ENCODE measurements at regions not wholly inside any gene's neighbourhood (a gene's known extent, or its start where the extent isn't known, plus 50 kb on each side); places are given as distances from the start of the nearest gene placed in this dataset.
"Not testable (repeated sequence)": the region's sequence is repeated elsewhere in the genome, so short reads cannot be mapped to it uniquely, and the experiment has no call there.

DNA sequence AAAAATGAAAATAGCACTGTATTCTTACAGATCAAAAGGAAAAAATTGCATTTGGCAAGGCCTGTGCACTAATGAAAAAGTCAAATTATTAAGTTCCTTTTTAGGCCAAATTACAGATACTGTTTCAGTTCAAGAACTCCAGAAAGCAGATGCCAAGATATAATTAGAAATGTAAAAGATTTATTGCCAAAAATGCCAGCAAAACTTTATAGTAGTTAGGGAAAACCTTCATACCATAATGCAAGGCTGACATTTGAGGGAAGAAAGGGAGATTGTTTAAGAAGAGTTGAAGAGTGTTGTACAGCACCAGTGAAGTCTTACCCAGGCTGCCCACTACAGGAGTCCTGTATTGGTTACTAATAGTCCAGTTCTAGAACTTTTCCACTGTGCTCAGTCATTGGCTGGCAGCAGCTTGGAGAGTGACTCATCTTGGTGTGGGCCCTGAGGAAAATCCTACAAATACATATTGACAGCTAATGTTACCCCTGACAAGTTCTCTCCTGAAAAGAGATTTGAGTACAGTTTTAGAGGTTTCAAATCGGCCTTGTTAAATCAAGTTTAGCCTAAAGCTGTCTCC, 600.4 kb downstream of the C12orf50 start:
- no peak overlapping the region for H3K9ac ChIP-seq (ENCODE audit: low read length)
- Mint-ChIP-seq H3K9me3 (ENCODE audit: unreplicated experiment) (peaks cover 9% of the 10 kb centered on the region), H3K27me3 (ENCODE audit: low read depth, unreplicated experiment) (no peaks in the 10 kb centered on the region), H3K4me3 (ENCODE audit: unreplicated experiment) (no peak overlapping the region), H3K27ac (ENCODE audit: unreplicated experiment) (peak overlapping the region; percentile 60), H3K36me3 (ENCODE audit: low read depth, unreplicated experiment) (no peaks in the 10 kb centered on the region), H3K4me1 (ENCODE audit: low read depth, unreplicated experiment) (peaks cover 15% of the 10 kb centered on the region)
- no peak for FAIRE-seq
- no peak overlapping the region for H3K27ac ChIP-seq (ENCODE audit: low read depth, low read length)
- H3K9me3 ChIP-seq (ENCODE audit: insufficient read depth, low read depth, low read length), result peaks cover 5% of the 10 kb centered on the region
- H4K20me1 ChIP-seq (ENCODE audit: insufficient read depth, low read length), result no peaks in the 10 kb centered on the region
- H3K36me3 ChIP-seq (ENCODE audit: insufficient read depth, low read length), result no peaks in the 10 kb centered on the region
- H3K27me3 ChIP-seq (ENCODE audit: insufficient read depth, low read length), result no peaks in the 10 kb centered on the region
- H2AFZ ChIP-seq (ENCODE audit: low read depth, low read length), result no peak overlapping the region
- H3K4me3 ChIP-seq (ENCODE audit: insufficient read depth, low read depth, low read length), result no peak overlapping the region
- no peaks in the 10 kb centered on the region for H3K79me2 ChIP-seq (ENCODE audit: insufficient read depth, low read length)
- TF ChIP-seq, protein P1, sequence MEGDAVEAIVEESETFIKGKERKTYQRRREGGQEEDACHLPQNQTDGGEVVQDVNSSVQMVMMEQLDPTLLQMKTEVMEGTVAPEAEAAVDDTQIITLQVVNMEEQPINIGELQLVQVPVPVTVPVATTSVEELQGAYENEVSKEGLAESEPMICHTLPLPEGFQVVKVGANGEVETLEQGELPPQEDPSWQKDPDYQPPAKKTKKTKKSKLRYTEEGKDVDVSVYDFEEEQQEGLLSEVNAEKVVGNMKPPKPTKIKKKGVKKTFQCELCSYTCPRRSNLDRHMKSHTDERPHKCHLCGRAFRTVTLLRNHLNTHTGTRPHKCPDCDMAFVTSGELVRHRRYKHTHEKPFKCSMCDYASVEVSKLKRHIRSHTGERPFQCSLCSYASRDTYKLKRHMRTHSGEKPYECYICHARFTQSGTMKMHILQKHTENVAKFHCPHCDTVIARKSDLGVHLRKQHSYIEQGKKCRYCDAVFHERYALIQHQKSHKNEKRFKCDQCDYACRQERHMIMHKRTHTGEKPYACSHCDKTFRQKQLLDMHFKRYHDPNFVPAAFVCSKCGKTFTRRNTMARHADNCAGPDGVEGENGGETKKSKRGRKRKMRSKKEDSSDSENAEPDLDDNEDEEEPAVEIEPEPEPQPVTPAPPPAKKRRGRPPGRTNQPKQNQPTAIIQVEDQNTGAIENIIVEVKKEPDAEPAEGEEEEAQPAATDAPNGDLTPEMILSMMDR (IDR thresholded peaks at IDR 0.05; ENCODE audit: insufficient read depth, low read depth, low read length), result no peak
- TF ChIP-seq EZH2 (IDR thresholded peaks at IDR 0.05; ENCODE audit: insufficient read depth, low read length), result no peak
- H3K4me2 ChIP-seq (ENCODE audit: low read length), result no peak overlapping the region
- DNase-seq (ENCODE audit: low read depth), result peak; percentile 54
- no peaks in the 10 kb centered on the region for H3K4me1 ChIP-seq (ENCODE audit: insufficient read depth, low read length)

DNA sequence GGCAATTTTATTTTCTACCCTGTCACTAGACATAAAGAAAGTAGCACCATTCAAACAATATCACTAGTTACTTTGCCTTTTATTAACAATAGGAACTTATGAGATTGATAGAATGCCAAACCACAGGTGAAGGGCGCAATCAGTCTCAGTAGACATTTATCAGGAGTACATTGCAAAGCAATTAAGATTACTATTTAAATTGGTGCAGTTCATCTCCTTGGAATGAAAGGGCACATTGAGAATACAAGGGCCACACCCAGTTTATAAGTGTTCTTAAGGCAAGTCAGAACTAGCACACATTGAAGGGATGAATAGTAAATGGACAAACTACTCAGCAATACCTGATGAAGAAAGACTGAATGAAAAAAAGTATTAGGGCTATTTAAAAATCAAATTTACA, 601.4 kb downstream of the C12orf50 start:
- Mint-ChIP-seq H3K9me3 (ENCODE audit: unreplicated experiment) (peaks cover 9% of the 10 kb centered on the region), H3K4me3 (ENCODE audit: unreplicated experiment) (no peak overlapping the region), H3K27ac (ENCODE audit: unreplicated experiment) (no peak overlapping the region), H3K4me1 (ENCODE audit: low read depth, unreplicated experiment) (peaks cover 15% of the 10 kb centered on the region), H3K27me3 (ENCODE audit: low read depth, unreplicated experiment) (no peaks in the 10 kb centered on the region), H3K36me3 (ENCODE audit: low read depth, unreplicated experiment) (no peaks in the 10 kb centered on the region)
- no peaks in the 10 kb centered on the region for H3K4me1 ChIP-seq (ENCODE audit: insufficient read depth, low read length)
- H3K27ac ChIP-seq (ENCODE audit: low read depth, low read length), result no peak overlapping the region
- no peak overlapping the region for H3K4me3 ChIP-seq (ENCODE audit: insufficient read depth, low read depth, low read length)
- no peak overlapping the region for H3K9ac ChIP-seq (ENCODE audit: low read length)
- DNase-seq (ENCODE audit: low read depth) (peak; percentile 82), FAIRE-seq (no peak)
- no peak overlapping the region for H2AFZ ChIP-seq (ENCODE audit: low read depth, low read length)
- H3K79me2 ChIP-seq (ENCODE audit: insufficient read depth, low read length), result no peaks in the 10 kb centered on the region
- no peak for TF ChIP-seq EZH2 (IDR thresholded peaks at IDR 0.05; ENCODE audit: insufficient read depth, low read length)
- TF ChIP-seq, protein P1 (IDR thresholded peaks at IDR 0.05; ENCODE audit: insufficient read depth, low read depth, low read length), result no peak
- no peaks in the 10 kb centered on the region for H4K20me1 ChIP-seq (ENCODE audit: insufficient read depth, low read length)
- H3K27me3 ChIP-seq (ENCODE audit: insufficient read depth, low read length), result no peaks in the 10 kb centered on the region
- H3K4me2 ChIP-seq (ENCODE audit: low read length), result no peak overlapping the region
- peaks cover 5% of the 10 kb centered on the region for H3K9me3 ChIP-seq (ENCODE audit: insufficient read depth, low read depth, low read length)
- H3K36me3 ChIP-seq (ENCODE audit: insufficient read depth, low read length), result no peaks in the 10 kb centered on the region

DNA sequence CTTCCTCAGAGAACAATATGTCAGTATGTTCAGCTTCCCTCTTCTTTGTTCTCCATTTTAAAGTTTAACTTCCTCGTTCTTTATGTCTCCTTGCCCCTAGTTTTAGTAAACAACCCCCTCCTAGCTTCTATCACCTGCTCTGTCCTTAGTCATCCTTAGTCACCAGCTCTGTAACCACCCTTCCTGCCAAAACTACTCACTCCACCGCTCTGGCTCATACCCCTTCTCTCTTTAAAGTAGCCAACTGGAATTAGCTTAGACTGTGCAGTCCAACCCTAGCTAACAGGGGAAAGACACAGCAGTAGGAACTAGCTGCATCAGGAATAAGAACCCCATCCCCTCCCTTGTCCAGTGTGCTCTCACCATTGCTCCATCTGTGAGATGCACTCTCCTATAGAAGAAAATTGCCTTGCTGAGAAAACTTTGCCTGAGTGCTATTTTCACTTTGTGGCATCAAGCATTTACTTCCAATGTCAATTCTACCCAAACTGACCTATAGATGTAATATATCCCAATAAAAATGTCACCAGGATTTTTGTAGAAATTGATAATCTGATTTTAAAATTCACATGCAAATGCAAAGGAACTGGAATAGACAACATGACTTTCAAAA, 603.2 kb downstream of the C12orf50 start:
- no peaks in the 10 kb centered on the region for H3K4me1 ChIP-seq (ENCODE audit: insufficient read depth, low read length)
- H4K20me1 ChIP-seq (ENCODE audit: insufficient read depth, low read length), result no peaks in the 10 kb centered on the region
- DNase-seq (ENCODE audit: low read depth) (peak; percentile 22), FAIRE-seq (no peak)
- Mint-ChIP-seq H3K9me3 (ENCODE audit: unreplicated experiment) (peaks cover 14% of the 10 kb centered on the region), H3K27ac (ENCODE audit: unreplicated experiment) (peak overlapping the region; percentile 87), H3K4me1 (ENCODE audit: low read depth, unreplicated experiment) (peaks cover 15% of the 10 kb centered on the region), H3K36me3 (ENCODE audit: low read depth, unreplicated experiment) (no peaks in the 10 kb centered on the region), H3K4me3 (ENCODE audit: unreplicated experiment) (no peak overlapping the region), H3K27me3 (ENCODE audit: low read depth, unreplicated experiment) (no peaks in the 10 kb centered on the region)
- TF ChIP-seq, protein P1 (IDR thresholded peaks at IDR 0.05; ENCODE audit: insufficient read depth, low read depth, low read length), result no peak
- no peak overlapping the region for H2AFZ ChIP-seq (ENCODE audit: low read depth, low read length)
- no peak overlapping the region for H3K9ac ChIP-seq (ENCODE audit: low read length)
- H3K4me3 ChIP-seq (ENCODE audit: insufficient read depth, low read depth, low read length), result no peak overlapping the region
- no peak overlapping the region for H3K27ac ChIP-seq (ENCODE audit: low read depth, low read length)
- H3K27me3 ChIP-seq (ENCODE audit: insufficient read depth, low read length), result no peaks in the 10 kb centered on the region
- no peaks in the 10 kb centered on the region for H3K79me2 ChIP-seq (ENCODE audit: insufficient read depth, low read length)
- H3K9me3 ChIP-seq (ENCODE audit: insufficient read depth, low read depth, low read length), result peaks cover 5% of the 10 kb centered on the region
- H3K4me2 ChIP-seq (ENCODE audit: low read length), result no peak overlapping the region
- H3K36me3 ChIP-seq (ENCODE audit: insufficient read depth, low read length), result no peaks in the 10 kb centered on the region

DNA sequence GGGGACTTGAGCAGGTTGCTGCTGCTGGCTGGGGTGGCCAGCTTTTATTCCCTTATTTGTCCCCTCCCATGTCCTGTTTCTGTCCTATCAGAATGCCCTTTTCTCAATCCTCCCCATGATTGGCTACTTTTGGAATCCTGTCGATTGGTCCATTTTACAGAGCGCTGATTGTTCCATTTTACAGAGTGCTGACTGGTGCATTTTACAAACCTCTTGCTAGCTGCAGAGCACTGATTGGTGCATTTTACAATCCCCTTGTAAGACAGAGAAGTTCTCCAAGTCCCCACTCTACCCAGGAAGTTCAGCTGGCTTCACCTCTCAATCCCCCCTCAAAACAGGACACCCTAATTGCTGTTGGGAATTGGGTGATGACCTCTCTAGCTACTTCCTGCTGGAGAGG, 608.0 kb downstream of the C12orf50 start:
- not testable (repeated sequence) for H3K27ac Mint-ChIP-seq (ENCODE audit: unreplicated experiment); H3K27me3 Mint-ChIP-seq (ENCODE audit: low read depth, unreplicated experiment); H3K4me3 ChIP-seq (ENCODE audit: insufficient read depth, low read depth, low read length); DNase-seq (ENCODE audit: low read depth); H3K36me3 Mint-ChIP-seq (ENCODE audit: low read depth, unreplicated experiment); H2AFZ ChIP-seq (ENCODE audit: low read depth, low read length); H3K9ac ChIP-seq (ENCODE audit: low read length); H3K4me3 Mint-ChIP-seq (ENCODE audit: unreplicated experiment); H3K4me2 ChIP-seq (ENCODE audit: low read length); H3K36me3 ChIP-seq (ENCODE audit: insufficient read depth, low read length); H3K27ac ChIP-seq (ENCODE audit: low read depth, low read length); H3K27me3 ChIP-seq (ENCODE audit: insufficient read depth, low read length); H3K79me2 ChIP-seq (ENCODE audit: insufficient read depth, low read length); H4K20me1 ChIP-seq (ENCODE audit: insufficient read depth, low read length); FAIRE-seq; H3K4me1 Mint-ChIP-seq (ENCODE audit: low read depth, unreplicated experiment); H3K9me3 ChIP-seq (ENCODE audit: insufficient read depth, low read depth, low read length); H3K4me1 ChIP-seq (ENCODE audit: insufficient read depth, low read length)
- peaks cover 11% of the 10 kb centered on the region for H3K9me3 Mint-ChIP-seq (ENCODE audit: unreplicated experiment)

Data from astrocyte (in vitro differentiated cells and primary cell).